ENCODE measurements at regions not wholly inside any gene's neighbourhood (a gene's known extent, or its start where the extent isn't known, plus 50 kb on each side); places are given as distances from the start of the nearest gene placed in this dataset.

DNA sequence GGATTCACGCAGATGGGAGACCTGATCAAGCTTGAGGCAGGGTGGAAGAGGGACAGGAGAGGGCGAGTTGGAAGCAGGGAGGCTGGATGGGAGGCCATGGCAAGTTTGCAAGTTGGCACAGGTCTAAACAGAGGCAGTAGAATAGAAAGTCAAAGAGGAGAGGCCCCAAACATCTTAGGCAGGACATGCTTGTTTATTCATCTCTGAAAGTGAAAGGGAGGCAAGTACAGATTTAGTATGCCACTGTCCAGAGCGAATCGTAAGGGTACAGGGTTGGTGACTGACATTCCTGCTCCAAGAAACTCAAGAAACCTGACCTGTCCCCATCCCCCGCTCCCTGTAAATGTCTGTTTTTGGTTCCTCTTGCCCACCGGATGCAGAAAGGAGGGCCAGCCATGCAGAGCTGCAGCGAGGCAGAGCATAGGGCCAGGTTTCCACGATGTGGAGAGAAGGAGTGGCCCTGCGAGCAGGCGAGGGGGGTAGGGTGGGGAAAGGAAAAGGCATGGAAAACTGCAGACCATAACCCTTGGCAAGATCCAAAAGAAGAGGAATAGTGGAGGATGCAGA lies 96.2 kb upstream of the BOD1 start:
- intact Hi-C loops (cut with DNase I; ENCODE audit: low total_unique reads), result no loop called here

GRCh38 chr5:173714551-173715428 lies 98.3 kb upstream of the BOD1 start:
- Histone ChIP-seq H3K27ac (no peak overlapping the region), H3K4me1 (no peaks in the 10 kb centered on the region), H3K4me3 (no peak overlapping the region), H3K27me3 (no peaks in the 10 kb centered on the region), H3K36me3 (no peaks in the 10 kb centered on the region), H3K9me3 (no peaks in the 10 kb centered on the region)
- no peak for DNase-seq
- intact Hi-C loops (cut with DNase I; ENCODE audit: low total_unique reads), result no loop called here
- TF ChIP-seq POLR2A (IDR thresholded peaks at IDR 0.05) (no peak), CTCF (IDR thresholded peaks at IDR 0.05) (no peak)

More for the DNA sequence above, 96.2 kb upstream of the BOD1 start:
- H3K4me3 ChIP-seq, result no peak overlapping the region
- H3K27ac ChIP-seq, result no peak overlapping the region
- no peaks in the 10 kb centered on the region for H3K4me1 ChIP-seq
- TF ChIP-seq CTCF (IDR thresholded peaks at IDR 0.05), result no peak
- TF ChIP-seq POLR2A (IDR thresholded peaks at IDR 0.05), result no peak
- H3K36me3 ChIP-seq, result no peaks in the 10 kb centered on the region
- H3K9me3 ChIP-seq, result no peaks in the 10 kb centered on the region
- DNase-seq, result no peak
- H3K27me3 ChIP-seq, result no peaks in the 10 kb centered on the region

- Histone ChIP-seq H3K36me3 (no peaks in the 10 kb centered on the region), H3K9me3 (no peaks in the 10 kb centered on the region), H3K27me3 (no peaks in the 10 kb centered on the region), H3K4me3 (no peak overlapping the region), H3K27ac (no peak overlapping the region), H3K4me1 (no peaks in the 10 kb centered on the region)
- TF ChIP-seq CTCF (IDR thresholded peaks at IDR 0.05) (no peak), POLR2A (IDR thresholded peaks at IDR 0.05) (no peak)
- intact Hi-C loops (cut with DNase I; ENCODE audit: low total_unique reads), result no loop called here
- DNase-seq, result no peak
Observed at GRCh38 chr5:173715607-173716006, 99.2 kb upstream of the BOD1 start.

DNA sequence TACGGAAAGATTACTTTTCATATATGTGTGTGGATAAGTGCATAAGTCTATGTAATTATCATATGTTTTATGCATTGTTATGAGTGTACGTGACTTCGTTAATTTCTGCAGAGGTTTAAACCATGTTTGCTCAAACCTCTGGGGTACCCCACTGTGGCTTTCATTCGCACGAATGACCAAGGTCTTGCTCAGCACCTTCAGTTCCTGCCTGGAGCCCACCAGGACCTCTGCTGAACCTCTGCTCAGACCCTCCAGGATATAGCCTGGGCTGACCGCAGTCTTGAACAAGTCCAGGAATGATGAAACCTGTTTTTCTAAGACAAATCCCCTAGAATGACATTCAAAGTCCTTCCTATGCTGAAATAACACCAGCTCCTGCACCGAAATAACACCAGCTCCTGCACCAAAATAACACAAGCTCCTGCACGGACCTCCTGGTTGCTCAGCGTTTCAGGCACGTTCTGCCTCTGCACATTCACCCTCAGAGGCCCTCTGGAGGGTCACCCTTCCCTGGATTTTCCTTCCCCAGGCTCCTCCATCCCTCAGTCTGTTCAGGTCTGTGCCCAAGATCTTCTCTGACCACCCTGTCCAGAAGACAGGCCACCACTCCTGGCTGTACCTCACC lies 99.7 kb upstream of the BOD1 start:
- no peak for TF ChIP-seq CTCF (IDR thresholded peaks at IDR 0.05)
- no peak for TF ChIP-seq POLR2A (IDR thresholded peaks at IDR 0.05)
- no peak overlapping the region for H3K27ac ChIP-seq
- no peaks in the 10 kb centered on the region for H3K36me3 ChIP-seq

GRCh38 chr5:173717959-173718358 lies 101.5 kb upstream of the BOD1 start:
- no peaks in the 10 kb centered on the region for H3K36me3 ChIP-seq
- TF ChIP-seq POLR2A (IDR thresholded peaks at IDR 0.05), result no peak
- TF ChIP-seq CTCF (IDR thresholded peaks at IDR 0.05), result no peak
- H3K4me1 ChIP-seq, result no peaks in the 10 kb centered on the region
- no peak for DNase-seq
- H3K27me3 ChIP-seq, result no peaks in the 10 kb centered on the region
- no peak overlapping the region for H3K27ac ChIP-seq
- no peaks in the 10 kb centered on the region for H3K9me3 ChIP-seq
- H3K4me3 ChIP-seq, result no peak overlapping the region
- intact Hi-C loops (cut with DNase I; ENCODE audit: low total_unique reads), result no loop called here

More for the DNA sequence above, 99.7 kb upstream of the BOD1 start:
- DNase-seq, result no peak
- Histone ChIP-seq H3K4me3 (no peak overlapping the region), H3K4me1 (no peaks in the 10 kb centered on the region), H3K9me3 (no peaks in the 10 kb centered on the region), H3K27me3 (no peaks in the 10 kb centered on the region)
- intact Hi-C loops (cut with DNase I; ENCODE audit: low total_unique reads), result no loop called here
